GM21381 (cell line): ENCODE measurements at regions not wholly inside any gene's neighbourhood (a gene's known extent, or its start where the extent isn't known, plus 50 kb on each side); places are given as distances from the start of the nearest gene placed in this dataset.
"Not testable (repeated sequence)": the region's sequence is repeated elsewhere in the genome, so short reads cannot be mapped to it uniquely, and the experiment has no call there.

Experiments used
- ATAC-seq: cut with Tn5 transposase; IDR thresholded peaks from one replicate; pipeline ENCODE4 v1.9.1; 2021; ENCODE audit warnings: mild to moderate bottlenecking, moderate library complexity; ENCODE audit not compliant: unreplicated experiment

GRCh38 chr1:157196670-157197456 lies 58.7 kb upstream of the ETV3 start:
- not testable (repeated sequence) for ATAC-seq

DNA sequence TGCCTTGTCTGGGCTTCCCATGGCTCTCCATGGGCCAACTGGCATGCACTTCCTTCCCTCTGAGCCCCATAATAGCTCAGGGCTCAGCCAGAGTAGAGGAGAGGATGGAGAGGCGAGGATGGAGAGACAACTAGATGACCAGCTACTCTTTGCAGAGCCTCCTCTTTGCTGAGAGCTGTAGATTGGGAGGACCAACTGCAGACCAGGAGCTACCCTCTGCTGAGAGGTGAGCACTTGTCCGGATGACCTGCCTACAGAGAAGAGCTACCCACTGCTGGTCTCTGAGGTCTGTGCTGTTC lies 58.0 kb upstream of the ETV3 start:
- ATAC-seq = no peak

DNA sequence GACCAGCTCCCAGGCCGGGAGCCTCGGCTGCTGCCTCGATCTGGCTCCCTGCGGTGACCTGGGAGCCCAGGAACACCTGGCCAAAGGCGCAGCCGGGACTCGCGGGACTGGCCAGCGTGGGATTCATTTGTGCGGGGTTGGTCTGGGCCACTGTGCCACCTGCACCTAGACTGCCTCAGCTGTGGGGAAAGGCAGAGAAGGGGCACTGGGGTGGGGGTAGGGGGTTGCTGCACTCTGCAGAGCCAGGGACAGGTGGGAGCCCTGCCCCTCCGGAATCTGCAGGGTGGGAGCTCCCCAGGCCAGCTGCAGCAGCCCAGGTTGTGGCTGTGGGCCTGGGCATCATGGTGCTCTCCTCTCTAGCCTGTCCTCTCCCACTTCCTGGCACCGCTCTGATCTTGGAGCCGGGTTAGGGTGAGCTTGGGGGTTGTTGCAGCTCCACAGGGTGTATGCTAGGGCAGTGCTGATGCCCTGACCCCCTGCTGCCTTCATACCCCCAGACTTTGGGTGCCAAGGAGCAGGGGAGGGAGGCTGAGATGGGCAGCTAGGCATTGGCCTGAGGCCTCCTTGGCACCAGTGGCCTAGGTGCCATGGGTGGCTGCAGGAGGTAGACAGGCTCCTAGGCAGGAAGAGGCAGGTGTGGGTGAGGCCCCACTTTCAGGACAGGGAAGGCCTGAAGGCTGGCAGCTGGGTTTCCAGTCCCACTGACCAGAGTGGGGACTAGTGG lies 57.5 kb upstream of the ETV3 start:
- ATAC-seq = no peak

- ATAC-seq = no peak
These were observed 56.7 kb upstream of the ETV3 start for GRCh38 chr1:157194731-157195520.

- ATAC-seq = no peak
These were observed 55.7 kb upstream of the ETV3 start for GRCh38 chr1:157193702-157194391.

- no peak for ATAC-seq
These were observed 55.0 kb upstream of the ETV3 start for GRCh38 chr1:157193219-157193618.

- no peak for ATAC-seq
These were observed 52.1 kb upstream of the ETV3 start for GRCh38 chr1:157189986-157190982.

GRCh38 chr1:157189096-157189495 lies 50.9 kb upstream of the ETV3 start:
- no peak for ATAC-seq
